Activated naive CD4-positive, alpha-beta T cell treated with anti-CD3 and anti-CD28 coated beads, Interleukin-2, amount 10 ng/mL, durations not matched to agents 7 days and 5 days (primary cell): ENCODE measurements at regions not wholly inside any gene's neighbourhood (a gene's known extent, or its start where the extent isn't known, plus 50 kb on each side); places are given as distances from the start of the nearest gene placed in this dataset.
"Not testable (repeated sequence)": the region's sequence is repeated elsewhere in the genome, so short reads cannot be mapped to it uniquely, and the experiment has no call there.

ENCODE experiments used
- CTCF ChIA-PET: fragments of 350-600 bp; sonication (Branson Sonifier 250); formaldehyde crosslinking; loops from one replicate; lab custom pipeline; 2021; ENCODE audit warnings: antibody characterized with exemption; lab: Charles Lee
- DNase-seq: peaks from one replicate; pipeline ENCODE4 v3.0.0-alpha.2; 2020
- H3K27ac Mint-ChIP-seq: one replicate; pipeline ENCODE4 v1.8.0; 2021; ENCODE audit warnings: mild to moderate bottlenecking, moderate library complexity, mixed read lengths
- H3K27me3 Mint-ChIP-seq: one replicate; pipeline ENCODE4 v1.8.0; 2021; ENCODE audit warnings: mild to moderate bottlenecking, mixed read lengths
- H3K36me3 Mint-ChIP-seq: one replicate; pipeline ENCODE4 v1.8.0; 2021; ENCODE audit warnings: mixed read lengths
- H3K4me1 Mint-ChIP-seq: one replicate; pipeline ENCODE4 v1.8.0; 2021; ENCODE audit warnings: mixed read lengths
- H3K4me3 Mint-ChIP-seq: one replicate; pipeline ENCODE4 v1.8.0; 2021; ENCODE audit warnings: mild to moderate bottlenecking, moderate library complexity, mixed read lengths
- H3K9me3 Mint-ChIP-seq: one replicate; pipeline ENCODE4 v1.8.0; 2021; ENCODE audit warnings: mixed read lengths

GRCh38 chr6:69570106-69570505, 226.7 kb downstream of the LMBRD1 start:
- Mint-ChIP-seq H3K27ac (no peak overlapping the region), H3K9me3 (no peaks in the 10 kb centered on the region), H3K4me1 (no peaks in the 10 kb centered on the region), H3K36me3 (no peaks in the 10 kb centered on the region), H3K4me3 (no peak overlapping the region), H3K27me3 (no peaks in the 10 kb centered on the region)
- no peak for DNase-seq
- CTCF ChIA-PET = no interaction called here

- H3K4me1 Mint-ChIP-seq, DNase-seq, H3K9me3 Mint-ChIP-seq, H3K4me3 Mint-ChIP-seq, CTCF ChIA-PET, H3K27ac Mint-ChIP-seq, H3K27me3 Mint-ChIP-seq, H3K36me3 Mint-ChIP-seq: not testable (repeated sequence)
Measured at GRCh38 chr6:69560597-69560996, 236.2 kb downstream of the LMBRD1 start.

GRCh38 chr6:69555088-69555638, 241.6 kb downstream of the LMBRD1 start:
- Mint-ChIP-seq H3K36me3 (no peaks in the 10 kb centered on the region), H3K27me3 (no peaks in the 10 kb centered on the region), H3K9me3 (no peaks in the 10 kb centered on the region), H3K4me3 (no peak overlapping the region), H3K4me1 (no peaks in the 10 kb centered on the region), H3K27ac (no peak overlapping the region)
- CTCF ChIA-PET = no interaction called here
- DNase-seq = no peak

- CTCF ChIA-PET = no interaction called here
- no peaks in the 10 kb centered on the region for H3K36me3 Mint-ChIP-seq
- H3K27me3 Mint-ChIP-seq = no peaks in the 10 kb centered on the region
- H3K27ac Mint-ChIP-seq = no peak overlapping the region
- no peak overlapping the region for H3K4me3 Mint-ChIP-seq
- DNase-seq = no peak
- no peaks in the 10 kb centered on the region for H3K4me1 Mint-ChIP-seq
- H3K9me3 Mint-ChIP-seq = no peaks in the 10 kb centered on the region
Measured at GRCh38 chr6:69542494-69542893, 254.3 kb downstream of the LMBRD1 start.

GRCh38 chr6:69527921-69528476, 268.8 kb downstream of the LMBRD1 start:
- H3K9me3 Mint-ChIP-seq = no peaks in the 10 kb centered on the region
- no peaks in the 10 kb centered on the region for H3K27me3 Mint-ChIP-seq
- no peaks in the 10 kb centered on the region for H3K36me3 Mint-ChIP-seq
- H3K4me1 Mint-ChIP-seq = no peaks in the 10 kb centered on the region
- no peak overlapping the region for H3K4me3 Mint-ChIP-seq
- CTCF ChIA-PET = no interaction called here
- DNase-seq = no peak
- H3K27ac Mint-ChIP-seq = no peak overlapping the region

GRCh38 chr6:69515480-69515879, 281.3 kb downstream of the LMBRD1 start:
- H3K27me3 Mint-ChIP-seq, H3K4me1 Mint-ChIP-seq, H3K27ac Mint-ChIP-seq, H3K9me3 Mint-ChIP-seq, H3K36me3 Mint-ChIP-seq, H3K4me3 Mint-ChIP-seq, CTCF ChIA-PET, DNase-seq: not testable (repeated sequence)

GRCh38 chr6:69494595-69494994, 302.2 kb downstream of the LMBRD1 start:
- Mint-ChIP-seq H3K4me3 (no peak overlapping the region), H3K27ac (no peak overlapping the region), H3K4me1 (no peaks in the 10 kb centered on the region), H3K36me3 (no peaks in the 10 kb centered on the region), H3K9me3 (peaks cover 2% of the 10 kb centered on the region), H3K27me3 (no peaks in the 10 kb centered on the region)
- DNase-seq = no peak
- CTCF ChIA-PET = interaction anchor here (0.6 kb wide), 1 partner anchor 238 kb away, joined by 3 read pairs; no protein-coding TSS in a partner anchor

GRCh38 chr6:69489970-69490369, 306.8 kb downstream of the LMBRD1 start:
- CTCF ChIA-PET = interaction anchor here (0.7 kb wide), 1 partner anchor 76 kb away, joined by 3 read pairs; no protein-coding TSS in a partner anchor
- no peaks in the 10 kb centered on the region for H3K36me3 Mint-ChIP-seq

GRCh38 chr6:69487688-69488087, 309.1 kb downstream of the LMBRD1 start:
- Mint-ChIP-seq H3K27me3 (no peaks in the 10 kb centered on the region), H3K36me3 (no peaks in the 10 kb centered on the region), H3K9me3 (peaks cover 2% of the 10 kb centered on the region), H3K4me3 (no peak overlapping the region), H3K27ac (no peak overlapping the region), H3K4me1 (no peaks in the 10 kb centered on the region)
- CTCF ChIA-PET = no interaction called here
- no peak for DNase-seq

More at GRCh38 chr6:69489970-69490369, 306.8 kb downstream of the LMBRD1 start:
- Mint-ChIP-seq H3K4me1 (no peaks in the 10 kb centered on the region), H3K4me3 (no peak overlapping the region), H3K27me3 (no peaks in the 10 kb centered on the region), H3K9me3 (peaks cover 3% of the 10 kb centered on the region), H3K27ac (no peak overlapping the region)
- no peak for DNase-seq

- Mint-ChIP-seq H3K27me3 (no peaks in the 10 kb centered on the region), H3K4me1 (no peaks in the 10 kb centered on the region), H3K4me3 (no peak overlapping the region), H3K9me3 (peaks cover 6% of the 10 kb centered on the region), H3K27ac (no peak overlapping the region), H3K36me3 (no peaks in the 10 kb centered on the region)
- CTCF ChIA-PET = no interaction called here
- DNase-seq = no peak
Measured at GRCh38 chr6:69466979-69467570, 329.7 kb downstream of the LMBRD1 start.

- Mint-ChIP-seq H3K4me1 (no peaks in the 10 kb centered on the region), H3K9me3 (peaks cover 3% of the 10 kb centered on the region), H3K4me3 (no peak overlapping the region), H3K27me3 (no peaks in the 10 kb centered on the region), H3K27ac (no peak overlapping the region), H3K36me3 (no peaks in the 10 kb centered on the region)
- CTCF ChIA-PET = no interaction called here
- no peak for DNase-seq
Measured at GRCh38 chr6:69465866-69466265, 330.9 kb downstream of the LMBRD1 start.

GRCh38 chr6:69456086-69456485, 340.7 kb downstream of the LMBRD1 start:
- Mint-ChIP-seq H3K27ac (no peak overlapping the region), H3K4me1 (no peaks in the 10 kb centered on the region), H3K36me3 (no peaks in the 10 kb centered on the region), H3K9me3 (peaks cover 2% of the 10 kb centered on the region), H3K4me3 (no peak overlapping the region), H3K27me3 (no peaks in the 10 kb centered on the region)
- CTCF ChIA-PET = no interaction called here
- no peak for DNase-seq

GRCh38 chr6:69454619-69455018, 342.2 kb downstream of the LMBRD1 start:
- H3K27ac Mint-ChIP-seq, H3K9me3 Mint-ChIP-seq, H3K4me3 Mint-ChIP-seq, H3K36me3 Mint-ChIP-seq, CTCF ChIA-PET, H3K27me3 Mint-ChIP-seq, DNase-seq, H3K4me1 Mint-ChIP-seq: not testable (repeated sequence)

- H3K9me3 Mint-ChIP-seq = peaks cover 15% of the 10 kb centered on the region
- H3K36me3 Mint-ChIP-seq, CTCF ChIA-PET, H3K27ac Mint-ChIP-seq, H3K4me3 Mint-ChIP-seq, DNase-seq, H3K4me1 Mint-ChIP-seq, H3K27me3 Mint-ChIP-seq: not testable (repeated sequence)
Measured at GRCh38 chr6:69450493-69450892, 346.3 kb downstream of the LMBRD1 start.

- Mint-ChIP-seq H3K27ac (no peak overlapping the region), H3K36me3 (no peaks in the 10 kb centered on the region), H3K9me3 (peaks cover 18% of the 10 kb centered on the region), H3K27me3 (no peaks in the 10 kb centered on the region), H3K4me1 (no peaks in the 10 kb centered on the region), H3K4me3 (no peak overlapping the region)
- CTCF ChIA-PET = no interaction called here
- DNase-seq = no peak
Measured at GRCh38 chr6:69449887-69450286, 346.9 kb downstream of the LMBRD1 start.
